GM19452 (cell line): ENCODE measurements at regions not wholly inside any gene's neighbourhood (a gene's known extent, or its start where the extent isn't known, plus 50 kb on each side); places are given as distances from the start of the nearest gene placed in this dataset.

Source experiments
- ATAC-seq: cut with Tn5 transposase; IDR thresholded peaks from one replicate; pipeline ENCODE4 v1.9.1; 2021; ENCODE audit not compliant: unreplicated experiment

GRCh38 chr20:43804781-43805180 lies 78.0 kb upstream of the GTSF1L start:
- no peak for ATAC-seq

- no peak for ATAC-seq
These were observed 76.5 kb upstream of the GTSF1L start for GRCh38 chr20:43803276-43803675.

- no peak for ATAC-seq
These were observed 73.4 kb upstream of the GTSF1L start for GRCh38 chr20:43800186-43800585.

DNA sequence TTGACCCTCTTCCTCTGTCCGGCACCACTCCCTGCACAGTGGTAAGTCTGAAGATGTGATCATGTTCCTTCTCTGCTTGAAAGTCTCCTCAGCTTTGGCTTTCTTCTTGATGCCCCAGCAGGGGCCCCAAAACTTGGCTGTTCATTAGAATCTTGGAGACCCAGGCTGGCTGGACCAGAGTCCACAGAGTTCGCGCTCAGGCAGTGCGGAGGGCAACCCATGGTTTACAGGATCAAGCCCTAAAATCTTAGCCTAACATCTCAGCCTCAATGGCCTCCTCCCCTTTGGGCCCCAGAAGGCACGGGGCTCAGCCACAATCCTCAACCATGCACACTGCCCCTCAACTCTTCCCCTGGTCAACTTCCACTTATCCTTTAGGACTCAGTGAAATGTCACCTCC lies 72.9 kb upstream of the GTSF1L start:
- no peak for ATAC-seq

- ATAC-seq: no peak
These were observed 72.4 kb upstream of the GTSF1L start for GRCh38 chr20:43799150-43799711.

DNA sequence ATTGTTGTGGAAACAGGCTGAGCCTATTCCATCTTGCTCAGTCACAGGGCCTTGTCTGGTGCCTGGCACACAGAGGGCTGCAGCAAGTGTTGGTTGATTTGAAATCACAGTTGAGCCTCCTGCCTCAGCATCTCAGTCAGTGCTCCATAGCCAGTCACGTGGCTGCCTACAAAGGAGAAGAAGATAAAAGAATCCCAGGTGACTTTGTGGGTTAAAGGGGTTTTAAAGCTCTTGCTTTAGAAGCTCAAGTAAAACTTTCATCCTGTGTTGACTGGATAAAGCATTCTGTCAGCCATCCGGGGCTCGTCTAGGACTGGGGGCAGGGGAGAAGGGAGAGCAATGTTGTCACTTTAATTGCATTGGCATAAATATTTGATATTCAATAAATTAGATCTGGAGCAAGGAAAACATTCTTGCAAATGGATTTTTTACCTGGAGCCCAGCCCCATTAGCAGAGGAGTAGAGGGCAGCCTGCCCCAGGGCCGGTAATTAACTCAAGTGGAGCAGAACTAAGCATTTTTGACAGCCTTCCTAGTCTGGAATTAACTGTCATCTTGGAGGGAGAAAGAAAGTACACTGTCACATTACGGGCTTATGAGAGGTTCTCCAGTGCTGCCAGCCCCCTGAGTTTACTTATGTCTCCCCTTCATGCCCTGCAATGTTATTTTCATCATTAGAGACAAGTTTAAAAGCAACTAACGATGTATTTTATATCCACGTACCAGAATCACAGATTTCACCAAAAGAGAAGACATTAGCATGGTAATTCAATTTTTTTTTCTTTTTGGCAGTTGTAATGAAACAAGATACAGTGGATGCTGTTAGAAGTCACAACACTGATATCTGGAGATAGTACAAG lies 71.7 kb upstream of the GTSF1L start:
- ATAC-seq: no peak

GRCh38 chr20:43794326-43794725 lies 67.5 kb upstream of the GTSF1L start:
- no peak for ATAC-seq

DNA sequence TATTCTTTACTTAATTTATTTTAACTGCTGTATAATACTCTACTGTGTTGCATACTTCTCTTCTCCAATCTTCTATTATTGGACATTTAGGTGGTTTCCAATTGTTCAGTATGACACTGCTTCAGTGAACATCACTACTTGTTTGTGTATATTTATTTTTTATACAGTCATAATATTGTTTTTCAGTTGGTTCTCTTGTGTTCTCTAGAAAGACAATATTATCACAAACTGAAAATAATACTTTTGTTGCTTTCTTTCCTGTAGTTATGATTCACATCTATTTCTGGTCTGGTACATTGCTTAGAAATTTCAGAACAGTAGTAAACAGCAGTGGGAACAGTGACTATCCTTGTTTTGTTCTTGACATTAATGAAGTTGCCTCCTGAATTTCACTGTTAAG lies 62.8 kb upstream of the GTSF1L start:
- no peak for ATAC-seq

DNA sequence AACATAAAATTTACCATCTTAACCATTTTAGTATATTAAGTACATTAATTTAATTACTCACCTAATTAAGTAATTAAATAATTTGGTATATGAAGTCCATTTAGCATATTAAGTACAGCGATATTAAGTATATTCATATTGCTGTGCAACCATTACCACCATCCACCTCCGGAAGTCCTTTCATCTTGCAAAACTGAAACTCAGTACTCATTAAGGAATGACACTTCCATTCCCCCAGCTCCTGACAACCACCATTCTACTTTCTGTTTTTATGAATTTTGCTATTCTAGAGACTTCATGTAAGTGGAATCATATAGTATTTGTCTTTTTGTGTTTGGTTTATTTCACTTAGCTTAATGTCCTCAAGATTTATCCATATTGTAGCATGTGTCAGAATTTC lies 61.1 kb upstream of the GTSF1L start:
- ATAC-seq: no peak

- ATAC-seq: no peak
These were observed 60.1 kb upstream of the GTSF1L start for GRCh38 chr20:43786885-43787284.

DNA sequence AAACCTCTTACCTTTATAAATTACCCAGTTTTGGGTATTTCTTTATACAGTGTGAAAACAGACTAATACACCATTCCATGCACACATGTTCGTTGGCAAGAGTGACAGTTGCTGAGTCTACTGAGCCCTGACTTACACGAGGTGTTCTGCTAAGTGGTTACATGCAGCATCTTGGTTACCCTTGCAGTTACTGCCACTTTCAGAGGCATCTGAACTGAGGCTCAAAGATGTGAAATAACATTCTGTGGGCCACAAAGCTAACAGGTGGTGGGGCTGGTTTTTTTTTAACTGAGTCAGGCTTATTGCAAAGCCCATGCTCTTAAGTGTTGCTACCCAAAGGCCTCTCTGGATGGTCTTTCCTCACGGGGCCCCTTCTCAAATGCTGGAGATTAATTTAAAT lies 54.4 kb upstream of the GTSF1L start:
- no peak for ATAC-seq

GRCh38 chr20:43778375-43778774 lies 51.6 kb upstream of the GTSF1L start:
- ATAC-seq: no peak

- ATAC-seq: no peak
These were observed 49.9 kb upstream of the GTSF1L start for GRCh38 chr20:43776691-43777090.
